CD4-positive, alpha-beta T cell (primary cell): ENCODE measurements at regions not wholly inside any gene's neighbourhood (a gene's known extent, or its start where the extent isn't known, plus 50 kb on each side); places are given as distances from the start of the nearest gene placed in this dataset.

Experiments used
- ATAC-seq: fragments of 200-7000 bp; cut with Tn5 transposase; one replicate; pipeline ENCODE4 v1.10.0; 2022; ENCODE audit warnings: mild to moderate bottlenecking; ENCODE audit not compliant: poor library complexity
- CTCF ChIA-PET: fragments of 350-600 bp; sonication (Branson Sonifier 250); formaldehyde crosslinking; loops from one replicate; lab custom pipeline; 2021; ENCODE audit warnings: antibody characterized with exemption, inconsistent platforms; lab: Charles Lee
- POLR2A ChIA-PET: fragments of 350-600 bp; sonication (Branson Sonifier 250); formaldehyde crosslinking; loops from one replicate; lab custom pipeline; 2021; ENCODE audit warnings: antibody characterized with exemption, inconsistent platforms; lab: Charles Lee
- DNase-seq, 14 experiments: peaks; one replicate each; pipeline ENCODE4 v3.0.0-alpha.2; 2013 to 2020; ENCODE audit warnings: mixed read lengths in 2 of 14
- H3K27ac ChIP-seq, 2 donors: one replicate each; pipeline versions ENCODE4 v1.5.1 to v1.7.0; 2013; ENCODE audit warnings: low read length in 2 of 2, low read depth in 1 of 2, mild to moderate bottlenecking in 1 of 2
- H3K27me3 ChIP-seq, 2 experiments: 1 replicate in 1 of 2; 2 replicates in 1 of 2; pipeline versions ENCODE4 v1.6.1 to v1.7.0; 2013; ENCODE audit warnings: low read length in 2 of 2, control low read depth in 1 of 2, mild to moderate bottlenecking in 1 of 2, moderate library complexity in 1 of 2; ENCODE audit not compliant: insufficient read depth in 2 of 2, control insufficient read depth in 1 of 2
- H3K36me3 ChIP-seq: one replicate; pipeline ENCODE4 v1.6.1; 2013; ENCODE audit warnings: low read length, control low read depth; ENCODE audit not compliant: insufficient read depth
- H3K4me1 ChIP-seq: one replicate; pipeline ENCODE4 v1.6.1; 2013; ENCODE audit warnings: low read length, control low read depth; ENCODE audit not compliant: insufficient read depth
- H3K4me3 ChIP-seq: one replicate; pipeline ENCODE4 v1.5.1; 2013; ENCODE audit warnings: mild to moderate bottlenecking, low read length, moderate library complexity
- H3K9me3 ChIP-seq, 2 experiments: 1 replicate in 1 of 2; 2 replicates in 1 of 2; pipeline versions ENCODE4 v1.6.1 to v1.7.0; 2013; ENCODE audit warnings: low read length in 2 of 2, mild to moderate bottlenecking in 2 of 2, control low read depth in 1 of 2, moderate library complexity in 1 of 2; ENCODE audit not compliant: control insufficient read depth in 1 of 2, insufficient read depth in 1 of 2
- H3K27ac Mint-ChIP-seq: one replicate; pipeline ENCODE4 v1.8.0; 2020; ENCODE audit warnings: mixed read lengths
- H3K27me3 Mint-ChIP-seq: one replicate; pipeline ENCODE4 v1.8.0; 2021; ENCODE audit warnings: mixed read lengths
- H3K36me3 Mint-ChIP-seq: one replicate; pipeline ENCODE4 v1.8.0; 2021; ENCODE audit warnings: low read depth, mixed read lengths
- H3K4me1 Mint-ChIP-seq: one replicate; pipeline ENCODE4 v1.8.0; 2021; ENCODE audit warnings: low read depth, mixed read lengths
- H3K4me3 Mint-ChIP-seq: one replicate; pipeline ENCODE4 v1.8.0; 2020; ENCODE audit warnings: mild to moderate bottlenecking, mixed read lengths
- H3K9me3 Mint-ChIP-seq: one replicate; pipeline ENCODE4 v1.8.0; 2020; ENCODE audit warnings: mixed read lengths
- intact Hi-C, 2 experiments: fragments of 100-400 bp; cut with DNase I in 1 of 2; cut with micrococcal nuclease in 1 of 2; formaldehyde crosslinking; loops; one replicate each; pipeline versions ENCODE4 v1.15.1 to v1.9.0; 2023 to 2025; cut with DNase I, micrococcal nuclease
- TF ChIP-seq, protein P1 (sequence below): fragments of 200-600 bp; IDR thresholded peaks from one replicate; pipeline ENCODE4 v1.8.0; 2022; ENCODE audit warnings: antibody characterized with exemption, mild to moderate bottlenecking

DNA sequence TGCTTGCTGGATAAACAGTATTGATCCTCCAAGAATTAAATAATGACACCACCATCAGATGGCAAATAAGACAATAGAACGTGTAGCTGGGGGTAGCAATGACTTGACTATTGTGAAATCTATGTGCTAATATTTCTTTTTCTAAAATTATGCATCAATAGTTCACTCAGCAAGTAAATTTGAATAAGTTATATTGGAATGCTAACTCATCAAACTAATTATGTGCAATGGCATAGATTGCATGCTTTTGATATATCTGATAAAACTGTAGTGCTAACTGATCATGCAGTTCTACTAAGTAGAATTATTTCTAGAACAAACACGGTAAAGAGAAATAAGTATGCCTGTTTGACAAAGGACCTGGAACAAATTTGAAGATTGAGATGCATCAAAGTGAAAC is 474.4 kb downstream of the NOVA1 start:
- peaks cover 12% of the 10 kb centered on the region for H3K9me3 Mint-ChIP-seq
- Histone ChIP-seq H3K4me3 (no peak overlapping the region), H3K27ac (no peak overlapping the region), H3K9me3 (peaks cover 0 to 2% of the 10 kb centered on the region in 2 experiments), H3K27me3 (no peaks in the 10 kb centered on the region), H3K36me3 (no peaks in the 10 kb centered on the region), H3K4me1 (no peaks in the 10 kb centered on the region)
- H3K4me3 Mint-ChIP-seq = no peak overlapping the region
- H3K36me3 Mint-ChIP-seq = no peaks in the 10 kb centered on the region
- no peak for DNase-seq
- POLR2A ChIA-PET = no interaction called here
- H3K4me1 Mint-ChIP-seq = no peaks in the 10 kb centered on the region
- TF ChIP-seq, protein P1, sequence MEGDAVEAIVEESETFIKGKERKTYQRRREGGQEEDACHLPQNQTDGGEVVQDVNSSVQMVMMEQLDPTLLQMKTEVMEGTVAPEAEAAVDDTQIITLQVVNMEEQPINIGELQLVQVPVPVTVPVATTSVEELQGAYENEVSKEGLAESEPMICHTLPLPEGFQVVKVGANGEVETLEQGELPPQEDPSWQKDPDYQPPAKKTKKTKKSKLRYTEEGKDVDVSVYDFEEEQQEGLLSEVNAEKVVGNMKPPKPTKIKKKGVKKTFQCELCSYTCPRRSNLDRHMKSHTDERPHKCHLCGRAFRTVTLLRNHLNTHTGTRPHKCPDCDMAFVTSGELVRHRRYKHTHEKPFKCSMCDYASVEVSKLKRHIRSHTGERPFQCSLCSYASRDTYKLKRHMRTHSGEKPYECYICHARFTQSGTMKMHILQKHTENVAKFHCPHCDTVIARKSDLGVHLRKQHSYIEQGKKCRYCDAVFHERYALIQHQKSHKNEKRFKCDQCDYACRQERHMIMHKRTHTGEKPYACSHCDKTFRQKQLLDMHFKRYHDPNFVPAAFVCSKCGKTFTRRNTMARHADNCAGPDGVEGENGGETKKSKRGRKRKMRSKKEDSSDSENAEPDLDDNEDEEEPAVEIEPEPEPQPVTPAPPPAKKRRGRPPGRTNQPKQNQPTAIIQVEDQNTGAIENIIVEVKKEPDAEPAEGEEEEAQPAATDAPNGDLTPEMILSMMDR = no peak
- no peak overlapping the region for H3K27ac Mint-ChIP-seq
- CTCF ChIA-PET = no interaction called here
- H3K27me3 Mint-ChIP-seq = no peaks in the 10 kb centered on the region
- ATAC-seq = no peak
- intact Hi-C loops = no loop called here

DNA sequence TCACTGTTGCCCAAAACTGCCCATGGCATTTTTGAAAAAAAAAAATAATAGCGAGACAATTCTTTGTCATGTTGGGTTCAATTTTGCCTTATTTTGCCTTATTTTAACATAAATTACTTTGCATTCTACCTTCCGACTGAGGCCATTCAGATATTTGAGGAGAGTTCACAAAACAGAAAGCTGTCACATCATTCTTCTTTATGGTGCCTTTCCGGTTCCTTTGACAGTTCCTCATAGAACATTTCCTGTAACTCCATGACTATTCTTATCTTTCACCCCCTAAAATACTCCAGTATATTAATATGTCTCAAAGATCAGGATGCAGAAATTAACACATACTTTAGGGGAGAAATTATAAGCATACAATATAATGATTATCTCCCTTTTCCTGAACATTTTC is 476.7 kb downstream of the NOVA1 start:
- H3K4me1 Mint-ChIP-seq = no peaks in the 10 kb centered on the region
- no peak for DNase-seq

DNA sequence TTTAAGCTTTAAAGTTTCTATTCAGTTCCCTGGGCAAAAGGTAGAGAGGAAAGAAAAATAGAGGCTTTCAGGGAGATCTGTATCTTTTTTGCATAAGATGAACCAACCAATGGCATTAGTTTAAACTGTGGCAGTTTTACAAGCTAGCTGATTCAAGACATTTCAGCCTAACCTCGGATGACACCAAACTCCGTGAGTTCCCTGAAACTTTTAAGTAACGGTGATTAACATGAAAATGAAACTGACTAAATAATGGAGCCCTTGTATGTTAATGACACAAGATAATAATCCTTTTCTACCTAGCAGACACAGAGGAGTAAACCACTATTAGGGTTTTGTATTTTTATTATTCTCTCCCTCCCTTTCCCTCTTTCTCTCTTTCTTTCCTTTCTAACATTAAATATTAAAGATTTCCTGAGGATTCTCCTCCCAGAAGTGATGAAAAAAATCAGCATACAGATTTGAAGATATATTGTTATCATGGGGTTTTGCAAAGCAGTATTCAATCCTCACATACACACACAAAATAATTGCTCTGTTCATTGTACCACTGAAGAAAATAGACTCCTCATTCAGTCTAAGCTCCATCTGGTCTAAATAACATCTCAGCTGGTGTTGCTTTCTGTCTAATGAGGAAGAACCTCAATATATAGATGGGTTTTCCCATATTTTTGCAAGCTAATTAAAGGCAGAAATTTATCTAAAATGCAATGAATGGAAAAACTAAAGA is 483.8 kb downstream of the NOVA1 start:
- DNase-seq = no peak
- no peaks in the 10 kb centered on the region for H3K4me1 Mint-ChIP-seq
- Histone ChIP-seq H3K27me3 (no peaks in the 10 kb centered on the region), H3K27ac (no peak overlapping the region), H3K36me3 (no peaks in the 10 kb centered on the region), H3K4me3 (no peak overlapping the region), H3K9me3 (no peaks in the 10 kb centered on the region), H3K4me1 (no peaks in the 10 kb centered on the region)
- TF ChIP-seq, protein P1 = no peak
- H3K27ac Mint-ChIP-seq = no peak overlapping the region
- peaks cover 5% of the 10 kb centered on the region for H3K9me3 Mint-ChIP-seq
- ChIA-PET POLR2A (interaction anchor here (0.7 kb wide), 1 partner anchor 17 kb away, joined by 3 read pairs; no protein-coding TSS in a partner anchor), CTCF (no interaction called here)
- ATAC-seq = no peak
- intact Hi-C loops = no loop called here
- no peak overlapping the region for H3K4me3 Mint-ChIP-seq
- H3K27me3 Mint-ChIP-seq = no peaks in the 10 kb centered on the region
- no peaks in the 10 kb centered on the region for H3K36me3 Mint-ChIP-seq

More for the DNA sequence above, 476.7 kb downstream of the NOVA1 start:
- no peak for ATAC-seq
- H3K27me3 Mint-ChIP-seq = no peaks in the 10 kb centered on the region
- Histone ChIP-seq H3K36me3 (no peaks in the 10 kb centered on the region), H3K4me1 (no peaks in the 10 kb centered on the region), H3K4me3 (no peak overlapping the region), H3K27ac (no peak overlapping the region), H3K9me3 (no peaks in the 10 kb centered on the region), H3K27me3 (no peaks in the 10 kb centered on the region)
- TF ChIP-seq, protein P1 = no peak
- no peak overlapping the region for H3K4me3 Mint-ChIP-seq
- CTCF ChIA-PET = no interaction called here
- H3K27ac Mint-ChIP-seq = no peak overlapping the region
- no peaks in the 10 kb centered on the region for H3K36me3 Mint-ChIP-seq
- POLR2A ChIA-PET = no interaction called here
- intact Hi-C loops = no loop called here
- H3K9me3 Mint-ChIP-seq = peaks cover 17% of the 10 kb centered on the region
